Neural crest cell (in vitro differentiated cells): ENCODE measurements at regions not wholly inside any gene's neighbourhood (a gene's known extent, or its start where the extent isn't known, plus 50 kb on each side); places are given as distances from the start of the nearest gene placed in this dataset.

Experiments used
- DNase-seq: peaks from one replicate; pipeline ENCODE4 v3.0.0; 2021; ENCODE audit warnings: low read depth, mixed read lengths, low spot score
- H3K27ac Mint-ChIP-seq: one replicate; pipeline ENCODE4 v1.8.0; 2021; ENCODE audit warnings: mild to moderate bottlenecking, mixed read lengths; ENCODE audit not compliant: unreplicated experiment
- H3K27me3 Mint-ChIP-seq: 2 replicates; pipeline ENCODE4 v1.8.0; 2021; ENCODE audit warnings: low read depth, mild to moderate bottlenecking, mixed read lengths
- H3K36me3 Mint-ChIP-seq: 2 replicates; pipeline ENCODE4 v1.8.0; 2021; ENCODE audit warnings: low read depth, mild to moderate bottlenecking, mixed read lengths
- H3K4me1 Mint-ChIP-seq: 2 replicates; pipeline ENCODE4 v1.8.0; 2021; ENCODE audit warnings: mixed read lengths
- H3K4me3 Mint-ChIP-seq: one replicate; pipeline ENCODE4 v1.8.0; 2021; ENCODE audit warnings: mild to moderate bottlenecking, mixed read lengths
- H3K9me3 Mint-ChIP-seq: 2 replicates; pipeline ENCODE4 v1.8.0; 2021; ENCODE audit warnings: mixed read lengths
- TF ChIP-seq, protein P1 (sequence below): fragments of 200-600 bp; sonication (generic); conservative IDR thresholded peaks from 2 replicates; pipeline ENCODE4 v1.5.0; 2021; ENCODE audit warnings: antibody characterized with exemption, mild to moderate bottlenecking

DNA sequence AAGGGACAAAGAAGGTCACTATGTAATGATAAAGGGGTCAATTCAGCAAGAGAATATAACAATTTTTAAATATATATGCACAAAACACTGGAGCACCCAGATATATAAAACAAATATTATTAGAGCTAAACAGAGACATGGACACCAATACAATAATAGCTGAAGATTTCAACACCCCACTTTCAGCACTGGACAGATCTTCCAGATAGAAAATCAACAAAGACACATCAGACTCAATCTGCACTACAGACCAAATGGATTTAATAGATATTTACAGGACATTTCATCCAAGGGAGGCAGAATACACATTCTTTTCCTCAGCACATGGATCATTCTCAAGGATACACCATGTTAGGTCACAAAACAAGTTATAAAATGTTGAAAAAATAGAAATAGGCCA is 111.4 kb downstream of the SOX3 start:
- DNase-seq = no peak
- no peak overlapping the region for H3K4me3 Mint-ChIP-seq
- no peaks in the 10 kb centered on the region for H3K9me3 Mint-ChIP-seq
- H3K36me3 Mint-ChIP-seq = peaks cover 2% of the 10 kb centered on the region
- H3K4me1 Mint-ChIP-seq = no peaks in the 10 kb centered on the region
- H3K27me3 Mint-ChIP-seq = peaks cover 2% of the 10 kb centered on the region
- TF ChIP-seq, protein P1, sequence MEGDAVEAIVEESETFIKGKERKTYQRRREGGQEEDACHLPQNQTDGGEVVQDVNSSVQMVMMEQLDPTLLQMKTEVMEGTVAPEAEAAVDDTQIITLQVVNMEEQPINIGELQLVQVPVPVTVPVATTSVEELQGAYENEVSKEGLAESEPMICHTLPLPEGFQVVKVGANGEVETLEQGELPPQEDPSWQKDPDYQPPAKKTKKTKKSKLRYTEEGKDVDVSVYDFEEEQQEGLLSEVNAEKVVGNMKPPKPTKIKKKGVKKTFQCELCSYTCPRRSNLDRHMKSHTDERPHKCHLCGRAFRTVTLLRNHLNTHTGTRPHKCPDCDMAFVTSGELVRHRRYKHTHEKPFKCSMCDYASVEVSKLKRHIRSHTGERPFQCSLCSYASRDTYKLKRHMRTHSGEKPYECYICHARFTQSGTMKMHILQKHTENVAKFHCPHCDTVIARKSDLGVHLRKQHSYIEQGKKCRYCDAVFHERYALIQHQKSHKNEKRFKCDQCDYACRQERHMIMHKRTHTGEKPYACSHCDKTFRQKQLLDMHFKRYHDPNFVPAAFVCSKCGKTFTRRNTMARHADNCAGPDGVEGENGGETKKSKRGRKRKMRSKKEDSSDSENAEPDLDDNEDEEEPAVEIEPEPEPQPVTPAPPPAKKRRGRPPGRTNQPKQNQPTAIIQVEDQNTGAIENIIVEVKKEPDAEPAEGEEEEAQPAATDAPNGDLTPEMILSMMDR = no peak
- H3K27ac Mint-ChIP-seq = no peak overlapping the region

DNA sequence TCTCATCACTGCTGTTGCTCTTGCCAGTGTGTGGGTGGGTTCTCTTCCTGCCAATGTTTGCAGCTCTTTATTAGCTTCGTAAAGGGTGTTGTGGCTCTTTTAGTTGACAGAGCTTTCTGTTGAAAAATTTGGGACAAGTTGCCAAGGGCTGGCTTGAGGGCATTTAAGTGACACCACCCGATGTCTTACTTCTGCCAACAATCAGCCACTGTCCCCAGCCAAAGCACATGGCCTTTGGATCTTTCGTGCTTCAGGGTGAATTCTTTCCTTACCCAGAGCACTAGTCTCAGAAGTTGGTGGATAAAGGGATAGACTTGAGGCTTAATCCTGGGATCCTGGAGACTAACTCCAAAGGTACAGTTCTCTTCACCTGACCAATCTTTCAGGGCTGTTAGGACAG is 113.6 kb downstream of the SOX3 start:
- Mint-ChIP-seq H3K27me3 (no peaks in the 10 kb centered on the region), H3K36me3 (peaks cover 2% of the 10 kb centered on the region), H3K4me3 (no peak overlapping the region), H3K27ac (no peak overlapping the region), H3K4me1 (no peaks in the 10 kb centered on the region), H3K9me3 (no peaks in the 10 kb centered on the region)
- TF ChIP-seq, protein P1 = no peak
- no peak for DNase-seq

DNA sequence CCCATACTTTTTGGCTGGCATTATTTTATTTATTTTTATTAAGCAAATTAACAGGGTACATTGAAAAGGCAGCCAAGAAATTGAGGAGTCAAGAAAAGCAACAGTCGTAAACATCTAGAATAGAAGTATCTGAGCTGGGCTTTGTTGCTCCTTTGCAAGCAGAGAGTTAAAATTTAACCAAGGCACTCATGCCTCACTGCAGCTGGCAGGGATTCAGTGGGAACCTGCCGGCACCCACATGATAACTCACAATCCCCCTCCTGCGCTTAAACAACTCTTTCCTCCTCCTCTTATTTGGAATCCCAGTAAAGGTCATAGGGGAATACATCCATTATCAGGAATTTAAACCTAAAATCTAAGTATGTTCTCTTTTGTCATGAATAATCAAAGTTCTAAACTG is 115.5 kb downstream of the SOX3 start:
- no peak for DNase-seq
- TF ChIP-seq, protein P1 = no peak
- no peaks in the 10 kb centered on the region for H3K4me1 Mint-ChIP-seq
- no peaks in the 10 kb centered on the region for H3K27me3 Mint-ChIP-seq
- no peak overlapping the region for H3K4me3 Mint-ChIP-seq
- H3K27ac Mint-ChIP-seq = no peak overlapping the region
- H3K36me3 Mint-ChIP-seq = peaks cover 2% of the 10 kb centered on the region
- H3K9me3 Mint-ChIP-seq = no peaks in the 10 kb centered on the region

DNA sequence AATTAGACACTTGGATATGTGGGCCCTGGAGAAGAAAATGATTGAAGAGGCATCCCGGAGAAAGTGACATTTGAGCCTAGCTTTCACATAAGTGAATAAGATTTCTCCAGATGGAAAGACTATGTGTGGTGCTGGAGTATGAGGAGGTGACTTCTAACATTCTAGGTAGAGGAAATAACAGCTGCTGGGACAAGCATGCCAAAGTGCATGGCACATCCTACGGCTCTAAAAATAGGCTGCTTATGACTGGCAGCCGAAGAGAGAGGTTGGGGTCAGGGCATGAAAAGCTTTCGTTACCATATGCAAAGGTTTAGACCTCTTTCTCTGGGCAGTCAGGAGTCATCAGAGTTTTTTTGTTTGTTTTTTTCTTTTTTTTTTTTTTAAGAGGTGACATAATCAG is 142.0 kb downstream of the SOX3 start:
- Mint-ChIP-seq H3K4me1 (no peaks in the 10 kb centered on the region), H3K27me3 (no peaks in the 10 kb centered on the region), H3K36me3 (no peaks in the 10 kb centered on the region), H3K4me3 (no peak overlapping the region), H3K9me3 (no peaks in the 10 kb centered on the region), H3K27ac (no peak overlapping the region)
- DNase-seq = no peak
- TF ChIP-seq, protein P1 = no peak

DNA sequence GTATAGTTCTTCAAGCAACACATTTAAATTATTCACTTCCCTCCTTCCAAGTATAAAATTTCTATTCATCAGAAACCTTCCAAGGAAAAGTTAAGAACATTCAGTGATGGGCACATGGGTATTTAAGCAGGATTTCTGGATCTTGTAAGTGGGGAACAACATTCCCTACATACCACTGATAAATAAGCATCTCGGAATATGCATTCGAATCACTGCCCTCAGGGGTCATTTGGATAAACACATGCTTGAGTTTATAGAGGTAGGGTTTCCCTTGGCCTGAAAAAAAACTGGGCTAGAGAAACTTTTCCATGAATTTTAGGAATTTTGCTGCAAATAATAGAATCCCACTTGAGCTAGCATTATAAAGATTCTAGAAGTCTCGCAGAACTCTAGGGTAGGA is 143.9 kb downstream of the SOX3 start:
- Mint-ChIP-seq H3K4me3 (no peak overlapping the region), H3K4me1 (no peaks in the 10 kb centered on the region), H3K9me3 (no peaks in the 10 kb centered on the region), H3K27me3 (no peaks in the 10 kb centered on the region), H3K27ac (no peak overlapping the region), H3K36me3 (no peaks in the 10 kb centered on the region)
- no peak for DNase-seq
- TF ChIP-seq, protein P1 = no peak

DNA sequence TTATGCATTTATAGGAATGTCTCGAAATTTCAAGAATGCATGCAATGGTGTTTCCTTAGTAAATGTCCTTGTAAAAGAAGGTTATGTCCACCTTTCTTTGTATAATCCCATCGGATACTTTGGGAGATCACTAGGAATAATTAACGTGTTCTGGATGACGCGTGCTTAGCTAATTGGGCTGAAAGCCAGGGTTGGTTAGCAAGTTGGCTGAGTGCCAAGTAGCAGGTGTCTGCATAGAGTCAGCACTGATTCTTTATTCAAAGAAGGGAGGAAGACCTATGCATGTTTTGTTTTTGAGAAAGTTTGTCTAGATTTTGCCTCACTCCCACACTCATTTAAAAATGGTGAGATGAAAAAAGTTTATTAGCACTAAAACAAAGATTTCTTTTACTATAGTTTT is 144.6 kb downstream of the SOX3 start:
- DNase-seq = no peak
- H3K27ac Mint-ChIP-seq = no peak overlapping the region

More for the DNA sequence above, 144.6 kb downstream of the SOX3 start:
- Mint-ChIP-seq H3K9me3 (no peaks in the 10 kb centered on the region), H3K4me1 (peaks cover 6% of the 10 kb centered on the region), H3K27me3 (no peaks in the 10 kb centered on the region), H3K4me3 (no peak overlapping the region), H3K36me3 (no peaks in the 10 kb centered on the region)
- TF ChIP-seq, protein P1 = no peak
